Activated CD8-positive, alpha-beta T cell treated with anti-CD3 and anti-CD28 coated beads for 36 hours (primary cell): ENCODE measurements at regions not wholly inside any gene's neighbourhood (a gene's known extent, or its start where the extent isn't known, plus 50 kb on each side); places are given as distances from the start of the nearest gene placed in this dataset.

Experiments used
- ATAC-seq: fragments of 200-7000 bp; cut with Tn5 transposase; one replicate; pipeline ENCODE4 v1.10.0; 2021; ENCODE audit warnings: mild to moderate bottlenecking, moderate library complexity
- CTCF ChIA-PET: fragments of 350-600 bp; sonication (Branson Sonifier 250); formaldehyde crosslinking; loops from one replicate; lab custom pipeline; 2021; ENCODE audit warnings: antibody characterized with exemption; lab: Charles Lee
- POLR2A ChIA-PET: fragments of 350-600 bp; sonication (Branson Sonifier 250); formaldehyde crosslinking; loops from one replicate; lab custom pipeline; 2021; ENCODE audit warnings: antibody characterized with exemption; lab: Charles Lee
- DNase-seq: peaks from one replicate; pipeline ENCODE4 v3.0.0-alpha.2; 2020
- H3K27ac Mint-ChIP-seq: one replicate; pipeline ENCODE4 v1.8.0; 2021; ENCODE audit warnings: mild to moderate bottlenecking, mixed read lengths
- H3K27me3 Mint-ChIP-seq: one replicate; pipeline ENCODE4 v1.8.0; 2021; ENCODE audit warnings: mixed read lengths
- H3K36me3 Mint-ChIP-seq: one replicate; pipeline ENCODE4 v1.8.0; 2021; ENCODE audit warnings: low read depth, mixed read lengths
- H3K4me1 Mint-ChIP-seq: one replicate; pipeline ENCODE4 v1.8.0; 2021; ENCODE audit warnings: low read depth, mixed read lengths
- H3K4me3 Mint-ChIP-seq: one replicate; pipeline ENCODE4 v1.8.0; 2021; ENCODE audit warnings: mild to moderate bottlenecking, moderate library complexity, mixed read lengths
- H3K9me3 Mint-ChIP-seq: one replicate; pipeline ENCODE4 v1.8.0; 2021; ENCODE audit warnings: mixed read lengths
- intact Hi-C: fragments of 100-400 bp; cut with micrococcal nuclease; formaldehyde crosslinking; loops from one replicate; pipeline ENCODE4 v1.10.0; 2022
- TF ChIP-seq, protein P1 (sequence below): fragments of 200-600 bp; IDR thresholded peaks from one replicate; pipeline ENCODE4 v1.8.0; 2022; ENCODE audit warnings: antibody characterized with exemption, mild to moderate bottlenecking

DNA sequence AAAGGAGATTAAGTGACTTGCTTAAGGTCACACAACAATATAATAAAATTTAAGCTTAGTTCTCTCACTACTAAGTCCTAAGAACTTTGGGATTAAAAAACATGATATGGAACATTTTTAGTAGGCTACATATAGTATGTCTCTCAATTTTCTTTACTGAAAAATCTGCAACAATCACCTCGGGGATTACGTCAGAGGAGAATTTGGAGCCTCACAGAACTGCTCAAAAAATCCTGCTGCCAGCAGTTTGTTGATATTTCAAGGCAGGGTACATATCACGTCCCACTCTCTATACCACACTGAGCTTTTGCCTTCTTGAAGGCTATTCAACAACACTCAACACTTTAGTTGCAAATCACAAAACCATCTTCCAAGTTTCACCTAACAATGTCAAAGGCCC is 561.6 kb upstream of the BTBD3 start:
- DNase-seq (no peak), ATAC-seq (no peak)
- POLR2A ChIA-PET: no interaction called here
- Mint-ChIP-seq H3K36me3 (no peaks in the 10 kb centered on the region), H3K9me3 (peaks cover 6% of the 10 kb centered on the region), H3K27me3 (no peaks in the 10 kb centered on the region), H3K4me1 (no peaks in the 10 kb centered on the region), H3K27ac (no peak overlapping the region), H3K4me3 (no peak overlapping the region)
- TF ChIP-seq, protein P1, sequence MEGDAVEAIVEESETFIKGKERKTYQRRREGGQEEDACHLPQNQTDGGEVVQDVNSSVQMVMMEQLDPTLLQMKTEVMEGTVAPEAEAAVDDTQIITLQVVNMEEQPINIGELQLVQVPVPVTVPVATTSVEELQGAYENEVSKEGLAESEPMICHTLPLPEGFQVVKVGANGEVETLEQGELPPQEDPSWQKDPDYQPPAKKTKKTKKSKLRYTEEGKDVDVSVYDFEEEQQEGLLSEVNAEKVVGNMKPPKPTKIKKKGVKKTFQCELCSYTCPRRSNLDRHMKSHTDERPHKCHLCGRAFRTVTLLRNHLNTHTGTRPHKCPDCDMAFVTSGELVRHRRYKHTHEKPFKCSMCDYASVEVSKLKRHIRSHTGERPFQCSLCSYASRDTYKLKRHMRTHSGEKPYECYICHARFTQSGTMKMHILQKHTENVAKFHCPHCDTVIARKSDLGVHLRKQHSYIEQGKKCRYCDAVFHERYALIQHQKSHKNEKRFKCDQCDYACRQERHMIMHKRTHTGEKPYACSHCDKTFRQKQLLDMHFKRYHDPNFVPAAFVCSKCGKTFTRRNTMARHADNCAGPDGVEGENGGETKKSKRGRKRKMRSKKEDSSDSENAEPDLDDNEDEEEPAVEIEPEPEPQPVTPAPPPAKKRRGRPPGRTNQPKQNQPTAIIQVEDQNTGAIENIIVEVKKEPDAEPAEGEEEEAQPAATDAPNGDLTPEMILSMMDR: no peak
- intact Hi-C loops: no loop called here
- CTCF ChIA-PET: no interaction called here

DNA sequence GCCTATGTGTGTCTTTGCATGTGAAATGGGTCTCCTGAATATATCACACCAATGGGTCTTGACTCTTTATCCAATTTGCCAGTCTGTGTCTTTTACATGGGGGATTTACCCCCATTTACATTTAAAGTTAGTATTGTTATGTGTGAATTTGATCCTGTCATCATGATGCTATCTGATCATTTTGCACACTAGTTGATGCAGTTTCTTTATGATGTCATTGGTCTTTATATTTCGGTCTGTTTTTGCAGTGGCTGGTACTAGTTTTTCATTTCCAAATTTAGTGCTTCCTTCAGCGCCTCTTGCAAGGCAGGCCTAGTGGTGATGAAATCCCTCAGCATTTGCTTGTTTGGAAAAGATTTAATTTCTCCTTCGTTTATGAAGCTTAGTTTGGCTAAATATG is 555.2 kb upstream of the BTBD3 start:
- POLR2A ChIA-PET: no interaction called here
- no peaks in the 10 kb centered on the region for H3K36me3 Mint-ChIP-seq
- CTCF ChIA-PET: no interaction called here
- no peak overlapping the region for H3K4me3 Mint-ChIP-seq
- peaks cover 8% of the 10 kb centered on the region for H3K9me3 Mint-ChIP-seq
- ATAC-seq (no peak), DNase-seq (no peak)
- intact Hi-C loops: no loop called here
- H3K4me1 Mint-ChIP-seq: no peaks in the 10 kb centered on the region
- TF ChIP-seq, protein P1: no peak
- no peak overlapping the region for H3K27ac Mint-ChIP-seq
- no peaks in the 10 kb centered on the region for H3K27me3 Mint-ChIP-seq

DNA sequence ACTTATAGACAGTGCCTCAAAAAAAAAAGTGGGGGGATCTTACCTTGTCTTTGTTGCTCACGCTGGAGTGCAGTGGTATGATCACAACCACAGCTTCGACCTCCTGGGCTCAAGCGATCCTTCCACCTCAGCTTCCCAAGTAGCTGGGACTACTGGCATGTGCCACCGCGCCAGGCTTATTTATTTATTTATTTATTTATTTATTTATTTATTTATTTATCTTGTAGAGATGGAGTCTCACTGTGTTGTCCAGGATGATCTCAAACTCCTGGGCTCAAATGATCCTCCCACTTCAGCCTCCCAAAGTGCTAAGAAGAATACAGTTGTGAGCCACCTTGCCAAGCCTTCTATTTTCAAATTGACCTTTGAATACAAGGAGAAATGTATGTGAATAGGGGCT is 553.0 kb upstream of the BTBD3 start:
- TF ChIP-seq, protein P1: no peak
- no peaks in the 10 kb centered on the region for H3K4me1 Mint-ChIP-seq
- ChIA-PET CTCF (no interaction called here), POLR2A (no interaction called here)
- H3K9me3 Mint-ChIP-seq: peaks cover 8% of the 10 kb centered on the region
- DNase-seq (no peak), ATAC-seq (no peak)
- no peak overlapping the region for H3K27ac Mint-ChIP-seq
- no peaks in the 10 kb centered on the region for H3K27me3 Mint-ChIP-seq
- no peak overlapping the region for H3K4me3 Mint-ChIP-seq
- H3K36me3 Mint-ChIP-seq: no peaks in the 10 kb centered on the region
- intact Hi-C loops: no loop called here

DNA sequence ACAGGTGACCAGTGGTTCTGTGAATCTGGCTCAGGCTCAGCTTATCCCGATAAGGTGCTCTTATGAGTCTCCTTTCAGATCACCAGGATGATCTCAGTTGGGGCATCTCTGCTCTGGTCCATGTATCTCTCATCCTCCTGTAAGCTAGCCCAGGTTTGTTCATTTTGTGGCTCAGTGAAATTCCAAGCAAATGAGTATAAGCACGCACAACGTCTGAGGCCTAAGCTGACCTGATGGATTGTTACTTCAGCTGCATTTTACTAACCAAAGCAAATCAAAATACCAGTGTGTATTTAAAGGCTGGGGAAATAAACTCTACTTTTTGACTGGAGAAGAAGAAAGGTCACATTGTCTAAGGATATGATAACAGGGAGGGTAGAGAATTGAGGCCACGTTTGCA is 551.0 kb upstream of the BTBD3 start:
- Mint-ChIP-seq H3K4me3 (no peak overlapping the region), H3K27ac (no peak overlapping the region), H3K36me3 (no peaks in the 10 kb centered on the region), H3K27me3 (no peaks in the 10 kb centered on the region), H3K9me3 (peaks cover 4% of the 10 kb centered on the region), H3K4me1 (no peaks in the 10 kb centered on the region)
- CTCF ChIA-PET: no interaction called here
- intact Hi-C loops: no loop called here
- POLR2A ChIA-PET: no interaction called here
- no peak for ATAC-seq
- TF ChIP-seq, protein P1: no peak
- DNase-seq: no peak

DNA sequence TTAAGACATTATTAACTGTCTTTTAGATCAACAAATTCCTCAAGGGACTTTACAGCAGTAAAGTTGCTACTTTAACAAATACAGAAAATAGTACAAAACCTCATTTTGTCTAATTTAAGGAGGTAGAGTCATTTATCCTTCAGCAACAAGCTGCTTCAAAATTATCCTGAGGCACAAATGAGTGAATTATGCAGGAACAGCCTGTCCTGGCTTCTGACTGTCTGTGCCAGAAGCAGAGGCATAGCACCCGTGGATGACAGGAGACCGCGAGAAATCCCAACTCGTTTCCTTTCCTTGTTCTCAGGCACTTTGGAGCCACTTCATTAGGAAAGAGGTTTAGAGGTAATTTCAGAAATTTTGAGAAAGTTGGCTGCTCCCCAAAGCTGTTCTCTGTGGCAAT is 549.2 kb upstream of the BTBD3 start:
- Mint-ChIP-seq H3K36me3 (no peaks in the 10 kb centered on the region), H3K9me3 (peaks cover 2% of the 10 kb centered on the region), H3K27ac (no peak overlapping the region), H3K27me3 (no peaks in the 10 kb centered on the region), H3K4me1 (no peaks in the 10 kb centered on the region), H3K4me3 (no peak overlapping the region)
- TF ChIP-seq, protein P1: no peak
- DNase-seq (no peak), ATAC-seq (no peak)
- ChIA-PET POLR2A (no interaction called here), CTCF (no interaction called here)
- intact Hi-C loops: no loop called here
